ENCODE measurements at regions not wholly inside any gene's neighbourhood (a gene's known extent, or its start where the extent isn't known, plus 50 kb on each side); places are given as distances from the start of the nearest gene placed in this dataset.

DNA sequence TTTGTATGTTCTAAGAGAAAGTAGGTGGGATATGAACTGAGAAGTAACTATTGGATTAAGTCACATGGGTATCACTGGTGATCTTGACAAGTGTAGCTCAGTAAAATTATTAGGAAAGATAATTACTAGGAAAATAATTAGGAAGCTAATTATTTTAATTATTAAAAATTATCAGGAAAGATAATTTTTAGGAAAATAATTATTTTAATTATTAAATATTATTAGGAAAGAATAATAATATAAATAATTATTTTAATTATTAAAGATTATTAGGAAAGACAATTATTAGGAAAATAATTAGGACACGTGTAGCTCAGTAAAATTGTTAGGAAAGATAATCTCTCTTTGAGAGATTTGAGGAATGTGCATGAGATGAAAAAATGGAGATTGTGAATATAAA lies 623.4 kb upstream of the PIK3C3 start:
- no peak for DNase-seq

DNA sequence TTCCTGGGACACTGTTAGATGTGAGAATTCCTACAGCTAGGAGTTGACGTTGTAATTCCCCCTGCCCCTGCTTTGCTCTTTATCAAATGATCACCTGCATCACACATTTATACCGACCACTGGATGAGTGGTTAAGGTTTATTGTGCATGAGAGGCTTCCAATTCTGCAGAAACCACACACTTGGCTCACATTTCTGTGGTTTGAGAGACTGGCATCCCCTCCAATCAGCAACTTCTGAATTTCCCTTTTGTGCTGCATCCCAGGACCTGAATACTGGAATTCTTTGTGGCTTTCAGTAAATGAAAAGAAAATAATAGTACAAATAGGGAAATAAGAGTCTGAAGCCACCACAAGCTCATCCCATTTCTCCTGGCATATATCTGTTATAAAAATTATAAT lies 628.7 kb upstream of the PIK3C3 start:
- DNase-seq: no peak

DNA sequence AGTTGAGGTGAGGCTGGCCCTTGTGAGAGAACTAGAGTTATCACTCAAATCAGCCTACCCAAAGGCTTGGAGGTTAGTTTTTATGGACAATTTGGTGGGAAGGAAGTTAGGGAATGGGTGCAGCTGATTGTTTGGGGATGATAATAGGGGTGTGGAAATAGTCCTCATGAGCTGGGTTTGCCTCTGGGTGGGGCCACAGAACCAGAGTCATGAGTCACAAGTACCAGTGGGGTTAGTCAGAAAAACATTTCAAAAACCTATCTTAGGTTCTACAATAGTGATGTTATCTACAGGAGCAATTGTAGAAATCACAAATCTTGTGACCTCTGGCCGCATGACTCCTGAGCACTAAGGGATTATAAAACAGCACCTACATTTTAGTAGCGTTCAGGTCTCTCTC lies 630.1 kb upstream of the PIK3C3 start:
- DNase-seq: no peak

DNA sequence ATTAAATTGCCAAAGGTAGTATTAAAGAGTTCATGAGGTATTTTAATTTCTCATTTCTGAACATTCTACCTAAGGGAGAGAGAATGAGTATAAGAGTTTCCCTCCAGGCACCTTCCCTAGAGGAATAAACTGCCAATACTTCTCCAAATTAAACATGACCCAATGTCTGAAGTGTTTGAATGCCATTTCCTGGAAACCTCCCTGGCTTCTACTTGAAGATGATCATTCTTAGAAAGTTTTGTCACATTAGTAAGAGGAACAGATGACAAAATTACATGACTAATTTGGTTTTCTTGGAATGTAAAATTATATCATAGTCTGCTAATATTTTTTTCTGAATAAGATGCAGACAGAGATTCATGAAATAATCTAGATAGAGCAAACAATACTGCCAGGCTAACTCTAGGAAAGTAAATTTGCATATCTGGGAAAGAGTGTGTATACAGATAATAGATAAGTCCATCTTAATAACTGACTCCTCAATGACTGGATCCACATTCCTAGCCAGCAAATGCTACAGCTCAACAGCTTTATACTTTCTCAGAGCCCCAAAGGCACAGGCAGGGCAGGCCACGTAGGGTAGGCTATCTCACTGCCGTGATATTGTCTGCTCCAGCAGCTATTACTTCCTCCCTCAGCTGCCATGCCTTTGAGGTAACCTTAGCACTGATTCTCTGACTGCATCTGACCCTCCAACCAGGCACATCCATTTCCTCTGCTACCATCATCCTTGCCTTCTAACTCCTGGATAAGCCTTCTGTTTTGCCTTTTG lies 630.8 kb upstream of the PIK3C3 start:
- DNase-seq: no peak

DNA sequence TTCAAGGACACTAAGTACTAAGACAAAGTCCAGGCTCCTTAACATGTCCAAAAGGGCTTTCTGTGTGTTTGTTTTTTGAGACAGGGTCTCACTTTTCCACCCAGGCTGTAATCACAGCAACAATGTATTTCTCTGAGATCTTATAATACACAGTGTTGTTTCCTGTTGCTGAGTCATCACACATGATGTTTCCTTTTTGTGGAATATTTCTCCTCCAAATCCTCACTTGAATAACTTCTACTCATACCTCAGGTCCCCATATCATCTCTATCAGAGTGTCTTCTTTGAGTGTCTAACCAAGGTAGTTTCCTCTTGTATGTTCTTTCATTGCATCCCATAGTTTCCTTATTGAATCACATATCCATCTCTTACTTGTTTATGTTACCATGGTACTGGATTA lies 632.0 kb upstream of the PIK3C3 start:
- no peak for DNase-seq

DNA sequence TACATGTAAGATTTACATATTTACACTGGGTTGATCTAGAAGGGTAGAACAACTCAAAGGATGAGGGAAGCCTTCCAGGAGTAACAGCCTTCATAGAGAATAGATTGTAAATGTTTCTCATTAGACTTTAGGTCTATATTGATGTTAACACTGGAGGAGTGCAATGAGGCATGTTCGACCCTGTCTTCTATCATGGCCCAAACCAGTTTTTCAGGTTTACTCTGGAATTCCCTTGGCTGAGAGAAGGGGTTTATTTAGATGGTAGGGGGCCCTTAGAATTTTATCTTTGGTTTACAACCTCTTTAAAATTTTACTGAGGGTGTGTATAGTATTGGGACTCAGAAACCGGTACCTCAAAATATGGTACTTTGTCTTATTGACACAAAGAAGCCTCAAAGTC lies 634.9 kb upstream of the PIK3C3 start:
- DNase-seq: no peak

DNA sequence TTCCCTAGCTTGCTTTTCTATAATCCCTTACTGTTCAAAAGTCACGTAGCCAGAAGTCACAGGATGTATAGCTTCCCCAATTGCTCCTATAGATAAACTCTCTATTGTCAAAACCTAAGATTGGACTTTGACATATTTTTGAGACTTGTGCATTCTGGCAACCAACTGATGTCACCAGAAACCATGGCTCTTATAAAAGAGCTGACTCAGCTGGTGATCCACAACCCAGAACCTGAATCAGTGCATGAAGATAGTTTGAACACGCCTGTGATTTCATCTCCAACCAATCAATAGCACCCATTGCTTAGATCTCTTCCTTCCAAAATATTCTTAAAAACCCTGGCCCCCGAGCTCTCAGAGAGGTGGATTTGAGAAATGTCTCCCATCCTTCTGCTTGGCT lies 639.9 kb upstream of the PIK3C3 start:
- DNase-seq: no peak

DNA sequence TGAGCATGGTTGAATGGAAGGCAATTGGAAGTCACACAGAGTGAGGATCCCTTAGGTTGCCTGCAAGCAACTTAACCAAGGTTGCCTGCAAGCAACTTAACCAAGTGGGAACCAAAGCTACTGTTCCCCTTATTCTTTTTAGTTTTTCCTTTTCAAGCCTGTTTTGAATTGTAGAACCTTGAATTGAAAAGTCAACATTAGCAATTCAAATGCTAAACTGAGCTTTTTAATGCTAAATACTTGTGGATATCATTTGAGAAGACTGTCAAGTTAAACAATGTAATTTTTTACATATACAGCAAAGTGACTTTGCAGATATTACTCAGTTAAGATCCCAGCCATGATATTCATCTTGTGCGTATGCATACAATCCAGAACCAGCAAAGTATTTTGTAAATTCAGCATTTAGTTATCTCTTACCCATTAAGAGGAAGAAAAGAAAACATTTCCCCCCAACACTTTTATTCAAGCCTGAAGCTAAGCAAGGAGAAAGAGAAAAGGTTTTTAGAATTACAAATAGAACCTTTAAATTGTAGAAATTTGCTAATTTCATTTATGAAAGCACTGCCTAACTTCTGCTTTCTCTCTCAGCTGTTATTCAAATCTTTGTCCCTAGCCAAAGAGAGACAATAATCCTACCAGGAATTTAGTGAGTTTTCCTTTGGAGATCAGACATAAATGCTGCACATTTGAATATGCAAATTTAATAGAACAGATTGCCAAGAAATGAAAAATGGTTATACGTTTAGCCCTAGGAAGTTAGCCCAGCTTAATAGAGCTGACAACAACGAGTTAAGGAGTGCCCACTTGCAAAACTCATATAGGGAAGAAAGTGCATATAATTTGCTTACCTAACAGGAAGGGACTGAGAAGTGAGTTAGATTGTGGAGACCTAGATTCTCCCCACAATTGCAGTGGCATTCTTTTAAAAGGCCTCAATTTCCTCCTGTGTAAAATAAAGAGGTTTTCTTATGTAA lies 643.2 kb upstream of the PIK3C3 start:
- no peak for DNase-seq

DNA sequence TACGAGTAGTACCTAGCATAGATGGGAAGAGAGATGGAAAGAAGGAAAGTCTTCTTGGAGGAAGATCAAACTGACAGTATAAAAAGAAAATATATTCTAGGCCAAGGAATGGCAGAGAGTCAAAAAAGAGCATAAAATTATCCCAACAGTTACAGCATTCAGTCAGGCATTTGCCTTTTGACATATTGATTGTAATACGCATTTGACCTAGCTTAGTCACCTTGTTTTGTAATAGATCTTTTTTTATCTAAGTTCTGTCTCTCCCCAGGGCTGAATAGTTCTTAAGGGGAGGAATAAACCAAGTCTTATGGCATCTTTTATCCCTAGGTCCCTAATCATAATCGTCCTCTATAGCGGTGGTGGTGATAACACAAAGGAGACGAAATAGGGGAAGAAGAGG lies 657.3 kb upstream of the PIK3C3 start:
- DNase-seq: no peak

DNA sequence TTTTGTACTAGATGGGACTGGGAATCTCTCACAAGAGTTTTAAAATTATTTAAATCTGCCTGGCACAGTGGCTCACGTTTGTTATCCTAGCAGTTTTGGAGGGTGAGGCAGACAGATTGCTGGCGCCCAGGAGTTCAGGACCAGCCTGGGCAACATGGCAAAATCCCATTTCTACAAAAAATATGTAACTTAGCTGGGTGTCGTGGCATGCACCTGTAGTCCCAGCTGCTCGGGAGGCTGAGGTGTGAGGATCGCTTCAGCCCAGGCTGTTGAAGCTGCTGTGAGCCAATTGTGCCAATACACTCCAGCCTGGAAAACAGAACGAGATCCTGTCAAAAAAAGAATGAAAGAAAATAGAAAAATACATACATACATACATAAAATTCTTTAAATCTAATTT lies 685.7 kb upstream of the PIK3C3 start:
- no peak for DNase-seq

DNA sequence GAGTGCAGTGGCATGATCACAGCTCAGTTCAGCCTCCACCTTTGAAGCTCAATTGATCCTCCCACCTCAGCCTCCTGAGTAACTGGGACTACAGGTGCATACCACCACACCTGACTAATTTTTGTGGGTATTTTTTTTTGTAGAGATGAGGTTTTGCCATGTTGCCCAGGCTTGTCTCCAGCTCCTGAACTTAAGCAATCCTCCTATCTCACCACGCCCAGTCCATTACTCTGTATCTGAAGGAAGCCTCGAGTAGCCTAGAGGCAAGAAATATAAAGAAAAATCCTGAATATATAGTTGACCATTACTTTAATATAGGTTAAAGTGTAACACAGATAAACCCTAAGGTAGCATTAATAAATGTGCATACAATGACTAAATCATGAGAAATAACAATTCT lies 686.8 kb upstream of the PIK3C3 start:
- no peak for DNase-seq

DNA sequence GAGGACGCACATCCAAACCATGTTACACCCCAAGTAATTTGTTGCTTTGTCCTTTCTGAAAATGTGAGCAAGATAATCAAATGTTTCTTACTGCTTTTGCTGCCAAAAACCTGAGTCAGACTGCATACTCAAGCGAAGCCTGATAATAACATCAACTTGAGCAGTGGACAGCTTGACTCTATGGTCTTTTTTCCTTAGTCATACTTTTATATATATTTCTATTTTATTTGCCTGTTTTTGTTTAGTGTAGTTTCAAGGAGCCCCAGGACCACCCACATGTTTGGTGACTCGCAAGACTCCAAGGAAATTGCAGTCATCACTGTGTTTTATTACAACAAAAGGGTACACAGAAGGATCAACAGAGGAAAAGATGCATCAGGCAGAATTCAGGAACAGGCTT lies 688.4 kb upstream of the PIK3C3 start:
- no peak for DNase-seq

DNA sequence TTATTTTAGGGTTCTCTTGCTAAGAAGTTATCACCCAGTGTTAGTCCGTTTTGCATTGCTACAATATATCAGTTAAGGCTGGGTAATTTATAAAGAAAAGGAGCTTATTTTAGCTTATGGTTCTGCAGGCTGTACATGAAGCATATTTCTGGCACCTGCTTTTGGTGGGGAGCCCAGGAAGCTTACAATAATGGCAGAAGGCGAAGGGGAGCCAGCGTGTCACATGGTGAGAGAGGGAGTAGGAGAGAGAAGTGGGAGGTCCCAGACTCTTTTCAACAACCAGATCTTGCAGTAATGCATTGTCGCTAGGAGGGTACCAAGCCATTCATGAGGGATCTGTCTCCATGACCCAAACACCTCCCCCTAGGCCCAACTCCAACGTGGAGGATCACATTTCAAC lies 688.8 kb upstream of the PIK3C3 start:
- DNase-seq: no peak

DNA sequence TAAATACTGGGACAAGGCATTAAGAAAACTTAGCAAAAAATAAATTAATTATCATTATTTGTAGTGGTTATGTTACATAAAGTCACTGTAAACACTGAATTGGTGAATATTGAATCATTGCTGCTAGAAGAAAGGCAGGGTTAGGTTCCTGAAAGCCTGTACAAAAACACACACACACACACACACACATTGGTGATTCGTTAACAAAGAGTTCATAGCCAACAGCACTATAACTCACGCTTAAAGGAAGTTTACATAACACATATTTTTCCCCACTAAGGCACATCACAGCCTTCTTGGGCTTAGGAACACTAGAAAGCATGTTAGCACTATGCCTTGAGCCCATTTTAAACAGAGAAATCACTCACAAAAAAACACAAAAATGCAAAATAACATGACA lies 690.0 kb upstream of the PIK3C3 start:
- DNase-seq: no peak

DNA sequence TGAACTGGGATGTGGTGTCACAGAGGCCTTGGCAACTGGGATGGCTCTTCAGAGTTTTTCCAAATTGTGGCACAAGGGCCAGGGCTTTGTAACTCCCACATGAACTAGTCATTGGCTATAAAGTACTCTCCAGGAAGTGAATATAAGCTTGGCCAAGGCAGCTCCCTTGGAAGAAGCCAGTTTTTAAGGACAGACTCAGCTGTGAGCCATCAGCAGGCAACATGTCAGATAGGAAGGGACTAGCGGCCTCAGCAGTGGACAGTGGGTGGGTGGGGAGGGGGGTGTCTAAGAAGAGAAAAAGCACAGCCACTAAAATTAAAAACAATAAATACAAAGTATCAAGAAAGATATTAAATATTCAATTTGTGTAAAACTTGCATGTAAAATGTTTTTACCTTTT lies 691.1 kb upstream of the PIK3C3 start:
- DNase-seq: no peak

DNA sequence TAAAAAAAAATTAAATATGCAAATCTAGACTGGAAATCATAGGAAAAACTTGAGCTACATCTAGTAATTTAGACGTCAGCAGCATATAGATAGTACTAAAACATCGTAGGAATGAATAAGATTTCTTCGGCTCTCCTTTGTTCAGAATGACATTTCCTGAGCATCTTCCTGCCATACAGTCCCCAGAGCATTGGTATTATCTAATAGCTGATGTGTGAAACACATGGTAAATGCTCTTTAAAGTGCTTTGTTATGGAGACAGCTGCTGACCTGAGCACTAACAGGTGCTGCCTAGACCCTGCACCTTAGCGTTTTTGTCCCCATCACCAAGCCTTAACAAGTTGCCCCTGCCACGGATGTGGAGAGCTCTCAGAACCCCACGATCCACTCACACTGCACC lies 692.3 kb upstream of the PIK3C3 start:
- no peak for DNase-seq

DNA sequence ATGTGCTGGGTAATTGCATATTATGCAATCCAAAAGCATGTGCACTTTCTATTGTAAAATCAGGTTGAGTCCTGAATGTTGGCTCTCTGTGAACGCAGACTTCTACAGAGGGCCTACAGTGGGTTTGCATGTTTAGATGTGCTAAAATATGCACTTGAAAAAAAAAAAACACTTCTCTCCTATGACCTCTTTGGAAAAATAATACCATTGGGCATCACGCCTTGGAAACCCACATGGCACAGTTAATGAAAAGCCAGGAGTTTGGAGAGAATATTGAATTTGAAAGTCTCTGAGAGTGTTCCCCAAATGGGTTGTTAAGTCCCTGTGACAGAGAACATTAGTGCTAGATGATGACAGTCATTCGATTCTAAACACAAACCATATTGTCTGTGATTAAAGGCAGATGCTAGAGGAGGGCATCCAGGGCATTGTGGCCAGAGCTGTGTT lies 710.4 kb upstream of the PIK3C3 start:
- no peak for DNase-seq

DNA sequence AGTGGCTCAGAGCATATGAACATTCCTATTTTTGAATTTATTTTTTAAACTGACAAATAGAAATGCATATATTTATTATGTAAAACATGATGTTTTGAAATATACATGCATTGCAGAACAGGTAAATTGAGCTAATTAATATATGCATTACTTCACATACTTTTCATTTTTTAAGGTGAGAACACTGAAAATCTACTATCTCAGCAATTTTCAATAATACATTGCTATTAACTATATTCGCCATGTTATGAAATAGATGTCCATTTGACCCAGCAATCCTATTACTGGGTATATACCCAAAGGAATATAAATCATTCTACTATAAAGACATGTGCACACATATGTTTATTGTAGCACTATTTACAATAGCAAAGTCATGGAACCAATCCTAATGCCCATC lies 717.7 kb upstream of the PIK3C3 start:
- DNase-seq: no peak

DNA sequence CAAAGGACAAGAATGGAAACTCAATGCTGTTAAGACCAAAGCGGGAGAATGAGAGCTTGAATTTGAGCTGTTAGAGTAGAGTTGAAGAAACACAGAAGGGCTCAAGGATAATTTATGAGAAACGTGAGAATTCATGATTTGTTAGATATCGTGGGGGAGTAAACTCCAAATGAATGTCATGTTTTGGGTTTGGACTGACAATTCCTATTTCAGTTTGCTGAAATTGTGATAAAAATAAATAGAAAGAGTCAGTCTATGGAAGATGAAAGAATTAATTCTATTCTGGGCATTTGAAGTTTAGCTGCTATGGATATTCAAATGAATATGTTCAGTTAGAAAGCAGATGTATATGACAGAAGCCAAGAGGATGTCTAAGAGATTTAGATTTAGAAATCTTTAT lies 723.4 kb upstream of the PIK3C3 start:
- DNase-seq: no peak

DNA sequence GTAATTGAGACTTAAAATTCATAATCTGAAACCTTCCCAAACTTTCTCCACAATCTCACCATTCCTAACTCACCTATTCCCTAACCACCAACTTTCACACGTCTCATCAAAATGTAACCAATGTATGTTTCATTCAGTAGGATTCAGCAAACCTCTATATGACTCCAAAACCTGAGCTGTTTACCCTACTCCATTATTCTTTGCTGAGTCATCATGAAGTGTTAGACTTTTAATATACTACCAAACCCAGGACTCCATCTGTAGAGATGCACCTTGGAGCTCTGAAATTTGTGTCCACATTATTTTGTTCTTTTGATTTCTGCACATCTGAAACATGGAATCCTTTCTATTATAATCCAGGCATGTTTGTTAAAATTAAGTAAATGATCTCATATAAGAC lies 727.0 kb upstream of the PIK3C3 start:
- no peak for DNase-seq

DNA sequence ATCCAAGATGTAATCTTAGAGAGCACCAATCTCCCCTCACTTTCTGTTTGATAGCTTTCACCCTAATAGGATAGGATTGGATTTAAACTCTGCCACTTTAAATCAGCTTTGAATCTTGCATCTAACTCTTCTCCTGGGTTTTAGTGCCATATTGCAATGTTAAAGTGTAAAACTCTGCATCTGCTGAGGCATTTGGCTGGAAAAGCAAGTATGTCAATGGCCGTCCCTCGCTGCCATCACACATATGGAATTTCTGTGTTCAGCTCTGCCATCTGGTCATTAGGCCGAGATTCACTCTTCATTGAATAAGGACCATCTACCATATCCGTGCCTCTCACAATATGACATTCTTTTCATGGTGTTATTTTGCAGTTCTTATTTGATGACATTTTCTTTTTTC lies 728.1 kb upstream of the PIK3C3 start:
- no peak for DNase-seq

DNA sequence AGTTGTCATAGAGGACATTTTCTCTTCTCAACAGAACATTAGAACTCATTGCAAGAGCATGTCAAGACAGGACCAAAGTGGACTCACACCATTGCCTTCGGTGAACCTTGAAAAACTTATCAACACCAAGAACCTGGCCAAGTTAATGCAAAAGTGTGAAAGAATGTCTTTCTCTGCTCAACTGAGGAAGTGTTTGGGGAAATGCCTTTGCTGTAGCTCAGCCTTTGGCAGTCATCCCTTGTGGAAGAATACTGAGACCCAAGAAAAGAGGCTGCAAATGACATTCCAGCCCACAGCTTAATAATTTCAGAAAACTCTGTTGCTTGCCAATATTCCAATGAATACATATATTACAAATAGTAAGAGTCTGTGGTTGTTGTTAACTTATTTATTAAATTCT lies 728.8 kb upstream of the PIK3C3 start:
- no peak for DNase-seq

DNA sequence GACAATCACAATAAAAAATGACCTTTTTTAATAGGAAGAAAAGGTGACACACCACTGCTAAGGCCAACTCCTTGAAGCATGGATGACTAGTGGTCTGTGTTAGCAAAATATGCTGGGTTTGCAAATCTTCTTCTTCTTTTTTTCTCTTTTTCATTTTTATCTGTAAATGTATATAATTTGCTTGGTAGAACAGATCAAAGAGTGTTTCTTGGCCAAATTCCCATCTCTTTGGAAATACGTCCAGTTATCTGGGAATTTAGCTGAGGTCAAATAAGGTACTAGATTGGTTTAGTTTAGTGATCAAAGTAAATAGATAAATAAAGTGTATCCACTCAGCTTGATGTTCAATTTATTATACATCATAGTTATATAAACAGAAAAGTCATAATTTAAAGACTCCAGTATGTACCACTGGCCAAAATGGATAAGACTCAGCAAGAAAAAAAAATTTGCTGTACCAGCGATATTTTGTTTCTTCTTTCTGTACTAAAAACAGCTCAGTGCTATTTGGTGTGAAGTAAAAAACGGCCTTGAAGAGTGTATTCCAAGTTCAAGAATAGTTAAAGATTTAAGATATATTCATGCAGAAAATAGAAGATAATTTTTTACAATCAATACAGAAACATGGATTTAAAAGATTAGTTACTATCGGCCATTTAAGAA lies 738.6 kb upstream of the PIK3C3 start:
- DNase-seq: no peak

DNA sequence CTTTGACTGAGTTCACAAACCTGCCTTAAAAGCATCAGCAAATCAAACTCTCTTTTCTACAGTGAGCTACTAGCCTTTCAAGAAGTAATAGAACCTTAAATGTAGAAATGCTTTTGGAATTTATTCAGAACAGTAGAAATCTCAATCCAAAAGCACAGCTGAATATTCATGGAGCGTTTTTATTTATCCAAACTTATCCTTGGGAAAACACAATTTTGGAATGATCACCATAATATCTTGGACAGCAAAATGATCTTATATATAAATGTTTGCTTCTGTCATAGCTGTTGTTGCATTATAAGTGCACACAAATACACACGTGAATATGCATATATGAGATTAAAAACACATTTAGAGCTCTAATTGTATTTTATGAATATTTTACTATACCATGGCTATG lies 747.3 kb upstream of the PIK3C3 start:
- no peak for DNase-seq

Measured in stimulated activated CD4-positive, alpha-beta T cell treated with anti-CD3 and anti-CD28 coated beads, Interleukin-1b, Interleukin-23, amount 100 ng/mL, for 48 hours (primary cell).